ENCODE measurements at regions not wholly inside any gene's neighbourhood (a gene's known extent, or its start where the extent isn't known, plus 50 kb on each side); places are given as distances from the start of the nearest gene placed in this dataset.
"Not testable (repeated sequence)": the region's sequence is repeated elsewhere in the genome, so short reads cannot be mapped to it uniquely, and the experiment has no call there.

DNA sequence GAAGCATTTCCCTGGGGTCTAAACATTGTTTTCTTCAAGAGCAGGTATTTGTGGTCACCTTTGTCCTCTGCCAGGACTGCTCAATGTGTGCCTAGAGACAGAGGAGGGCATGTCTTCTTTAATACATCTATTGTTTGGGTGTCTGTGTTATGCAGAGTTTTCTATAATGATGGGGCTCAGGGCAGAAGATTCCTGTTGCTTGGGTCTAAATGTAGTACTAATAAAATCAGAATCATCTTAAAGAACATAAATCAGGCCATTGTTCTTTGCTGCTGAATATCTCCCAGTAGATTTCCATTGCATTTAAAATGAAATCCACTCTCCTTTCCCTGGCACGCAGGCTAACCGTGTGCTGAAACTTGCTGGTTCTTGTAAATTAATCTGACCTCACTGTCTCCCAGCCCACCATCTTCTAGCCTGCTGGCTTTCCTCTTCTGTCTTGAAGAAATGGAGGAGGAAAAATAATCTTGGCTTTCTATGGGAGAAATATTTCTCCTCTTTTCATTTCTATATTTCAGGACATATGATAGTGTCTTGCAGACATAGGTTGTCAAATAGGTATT, 1396.8 kb downstream of the GATA3 start:
- DNase-seq: no peak

DNA sequence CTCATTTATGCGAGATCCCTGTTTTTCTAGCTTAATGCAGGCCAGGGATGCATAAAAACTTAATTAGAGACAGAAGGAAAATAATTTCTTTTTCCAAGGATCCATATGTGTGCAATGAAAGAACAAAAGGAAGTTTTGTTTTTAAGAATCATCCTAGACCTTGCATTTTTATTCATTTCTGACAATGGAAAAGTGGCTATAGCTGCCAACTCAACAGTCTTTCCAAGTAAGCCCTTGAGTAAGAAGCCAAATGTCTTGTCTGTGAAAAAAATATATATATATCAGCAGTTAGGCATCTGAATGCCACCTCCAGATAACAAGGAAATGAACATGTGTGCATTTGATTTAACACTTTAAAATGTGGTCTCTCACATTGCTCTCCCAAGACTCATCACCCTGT, 1397.6 kb downstream of the GATA3 start:
- no peak for DNase-seq

DNA sequence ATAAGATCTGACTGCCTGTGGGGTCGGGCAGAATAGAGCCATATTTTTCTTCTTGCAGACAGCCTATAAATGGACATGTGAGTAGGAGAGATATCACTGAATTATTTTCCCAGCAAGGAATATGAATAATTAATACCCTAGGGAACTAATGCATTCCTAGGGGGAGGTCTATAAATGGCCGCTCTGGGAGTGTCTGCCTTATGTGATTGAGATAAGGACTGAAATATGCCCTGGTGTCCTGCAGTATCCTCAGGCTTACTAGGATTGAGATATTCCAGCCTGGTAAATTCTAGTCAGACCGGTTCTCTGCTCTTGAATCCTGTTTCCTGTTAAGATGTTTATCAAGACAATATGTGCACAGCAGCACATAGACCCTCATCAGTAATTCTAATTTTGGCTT, 1399.4 kb downstream of the GATA3 start:
- not testable (repeated sequence) for DNase-seq

DNA sequence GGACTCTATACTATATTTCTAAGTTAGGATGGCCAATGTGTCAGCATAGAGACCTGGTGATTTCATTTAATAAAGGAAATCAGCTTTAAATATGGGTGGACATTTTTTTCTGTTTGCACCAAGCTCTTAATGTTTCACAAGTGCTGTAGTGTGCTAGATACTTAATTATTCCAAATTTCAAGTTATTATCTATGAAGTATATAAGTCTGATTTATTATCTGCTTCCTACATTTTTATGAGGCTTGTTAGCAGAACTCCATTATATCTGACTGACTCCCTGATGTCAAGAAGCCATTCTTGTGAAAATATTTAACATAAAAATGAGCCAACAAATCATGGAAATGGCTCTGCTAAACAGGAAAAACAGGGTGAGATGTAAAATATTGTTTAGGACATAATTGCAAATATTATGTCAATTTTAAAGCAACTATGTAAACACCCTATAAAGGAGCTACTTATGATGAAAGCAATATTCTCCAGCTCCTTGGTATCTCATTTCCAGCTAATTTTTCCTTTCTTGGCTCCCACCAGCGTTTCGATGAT, 1415.2 kb downstream of the GATA3 start:
- no peak for DNase-seq

DNA sequence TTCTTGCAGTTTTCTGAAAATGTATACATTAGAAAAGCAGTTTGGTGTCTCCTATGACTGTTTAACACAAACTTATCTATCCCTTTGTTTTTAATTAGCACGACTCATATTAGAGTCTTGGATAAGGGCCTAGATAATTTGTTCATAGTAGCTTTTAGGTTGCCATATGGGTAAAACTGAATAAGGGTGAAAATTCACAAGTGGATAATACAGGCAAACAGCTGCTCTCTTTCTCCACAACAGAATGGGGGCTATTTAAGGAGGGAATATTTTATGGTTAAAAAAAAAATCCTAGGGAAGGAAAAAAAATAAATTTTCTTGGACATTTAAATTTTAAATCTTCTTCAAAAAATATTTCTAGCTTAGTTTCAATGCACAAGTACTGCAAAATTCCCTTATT, 1416.1 kb downstream of the GATA3 start:
- no peak for DNase-seq

DNA sequence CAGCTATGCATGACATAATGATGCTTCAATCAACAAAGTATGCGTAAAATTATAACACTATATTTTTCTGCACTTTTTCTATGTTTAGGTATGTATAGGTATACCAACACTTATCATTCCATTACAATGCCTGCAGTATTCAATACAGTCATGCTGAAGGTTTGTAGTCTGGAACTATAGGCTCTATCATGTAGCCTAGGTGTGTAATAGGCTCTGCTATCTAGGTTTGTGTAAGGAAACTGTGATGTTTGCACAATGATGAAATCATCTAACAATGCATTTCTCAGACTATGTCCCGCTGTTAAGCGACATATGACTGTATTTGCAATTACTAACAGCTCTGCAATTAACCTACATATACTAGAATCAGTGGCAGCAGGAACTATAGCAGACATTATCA, 1447.5 kb downstream of the GATA3 start:
- no peak for DNase-seq

DNA sequence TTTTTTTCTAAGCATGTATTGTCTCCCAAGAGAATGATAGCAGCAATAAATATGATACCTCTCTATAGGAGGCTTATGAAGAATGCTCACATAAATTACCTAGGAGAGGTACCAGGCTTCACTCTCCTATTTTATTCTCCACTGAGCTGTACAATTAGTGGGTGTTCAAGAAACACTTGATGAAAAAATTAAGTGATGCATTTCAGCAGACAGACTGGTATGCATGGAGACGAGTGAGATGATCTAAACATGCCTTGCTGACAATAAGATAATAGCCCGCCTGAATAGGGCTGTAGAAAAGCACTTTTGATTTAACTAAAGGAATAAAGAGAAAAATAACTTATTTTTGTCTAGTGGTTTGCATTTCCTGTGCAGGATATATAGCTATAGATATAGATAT, 1449.7 kb downstream of the GATA3 start:
- DNase-seq: no peak

DNA sequence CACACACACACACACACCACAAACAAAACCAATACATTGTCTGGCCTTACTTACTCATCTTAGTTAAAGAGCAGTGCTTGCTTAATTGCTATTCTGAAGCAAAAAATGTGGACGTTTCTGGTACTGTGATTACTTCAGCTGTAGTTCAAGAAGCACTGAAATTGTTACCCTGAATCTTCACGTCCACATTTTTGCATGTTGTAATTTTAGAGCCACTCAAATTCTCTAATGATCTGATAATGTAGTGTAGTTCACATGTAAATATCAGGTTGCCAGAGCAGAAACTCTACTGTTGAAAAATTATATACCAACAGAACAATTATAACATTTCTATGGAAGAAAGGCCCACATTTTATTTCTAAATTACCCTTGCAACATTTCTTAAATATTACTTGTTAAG, 1451.1 kb downstream of the GATA3 start:
- no peak for DNase-seq

DNA sequence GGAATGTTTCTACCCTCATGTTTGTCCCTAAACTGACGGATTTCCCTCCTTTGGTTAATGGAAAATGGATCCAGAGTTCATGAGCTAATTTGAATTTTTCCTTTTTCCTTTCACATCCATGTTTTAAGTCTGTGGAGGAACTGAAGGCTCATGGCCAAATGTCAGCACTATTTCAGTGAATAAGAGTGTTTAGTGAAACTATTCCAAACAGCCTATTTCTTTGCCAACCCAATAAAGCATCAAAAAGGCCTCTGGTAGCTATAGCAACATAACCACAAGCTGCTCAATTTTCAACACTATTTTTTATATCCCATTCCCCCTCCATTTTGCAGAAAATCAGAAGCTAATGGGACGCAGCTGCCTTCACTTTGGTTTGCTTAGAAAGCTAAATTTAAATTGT, 1454.1 kb downstream of the GATA3 start:
- peak in 4 of 58 donors; percentile 1 to 39 (median 22) for DNase-seq

DNA sequence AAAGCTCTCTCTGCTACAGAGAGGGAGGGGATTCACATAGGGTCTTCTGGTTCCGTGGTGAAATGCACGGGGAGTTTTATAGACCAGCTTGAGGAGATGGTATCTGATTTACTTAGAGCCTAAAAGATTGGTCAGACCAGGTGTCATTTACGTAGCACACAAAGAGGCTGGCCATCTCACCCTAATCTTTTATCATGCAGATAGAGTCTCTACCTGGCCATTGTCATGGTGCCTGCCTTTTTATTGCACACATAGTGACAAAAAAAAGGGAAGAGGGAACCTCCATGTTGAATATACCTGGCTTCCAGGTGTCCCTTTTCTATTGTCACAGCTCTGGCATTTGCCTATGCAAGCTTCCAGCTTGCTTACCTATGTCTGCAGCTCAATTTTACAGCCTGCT, 1456.1 kb downstream of the GATA3 start:
- DNase-seq: no peak

DNA sequence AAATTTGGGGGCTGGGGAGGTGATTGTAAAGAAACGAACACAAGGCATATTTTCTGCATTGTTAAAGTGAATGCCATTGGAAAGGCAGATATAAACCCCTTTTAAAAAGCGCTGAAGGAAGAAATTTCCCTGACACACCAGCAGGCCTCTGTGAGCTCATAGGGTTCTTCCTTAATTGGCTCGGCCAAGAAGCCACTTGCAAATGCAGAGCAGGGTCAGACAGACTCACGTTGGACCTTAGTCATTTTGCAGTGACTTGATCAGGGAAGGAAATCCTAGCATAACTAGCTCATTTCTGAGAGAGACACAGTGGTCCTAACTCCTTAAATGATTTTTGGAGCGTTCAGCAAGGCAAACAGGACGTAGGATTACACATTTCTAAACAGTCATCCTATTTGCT, 1461.4 kb downstream of the GATA3 start:
- DNase-seq: no peak

DNA sequence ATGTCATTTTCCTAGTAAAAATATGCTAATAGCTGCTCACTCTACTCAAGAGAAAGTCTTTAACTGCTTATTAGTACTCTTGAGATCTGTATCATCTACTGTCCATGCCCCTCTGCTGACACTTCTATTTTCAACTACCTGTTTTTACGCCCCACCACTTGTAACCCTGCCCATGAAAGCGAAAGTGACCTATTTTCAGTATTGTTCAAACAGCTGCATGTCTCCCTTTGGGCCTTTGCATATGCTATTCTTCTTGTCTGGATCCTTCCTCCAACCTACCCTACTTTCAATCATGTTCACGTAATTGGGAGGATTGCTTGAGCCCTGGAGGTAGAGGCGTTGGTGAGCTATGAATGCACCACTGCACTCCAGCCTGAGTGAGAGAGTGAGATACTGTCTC, 1481.3 kb downstream of the GATA3 start:
- DNase-seq: no peak

DNA sequence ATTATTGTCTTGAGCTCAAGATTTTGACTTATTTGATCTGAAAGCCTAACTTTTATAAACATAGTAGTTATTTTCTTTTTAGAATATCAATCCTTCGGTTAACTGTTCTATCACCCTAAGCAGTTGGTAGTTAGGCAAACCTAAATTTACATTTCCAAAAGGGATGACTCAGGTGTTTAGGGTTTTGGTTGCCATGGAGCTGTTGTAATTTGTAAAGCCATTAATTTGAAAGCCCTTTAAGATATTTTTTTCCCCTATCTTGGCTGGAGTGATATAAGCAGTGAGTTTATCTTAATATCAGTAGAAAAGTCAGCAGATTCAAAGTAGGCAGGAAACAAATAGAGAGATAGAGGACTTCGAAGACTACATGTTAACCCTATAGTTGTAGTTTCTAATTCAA, 1472.6 kb upstream of the CELF2 start:
- no peak for DNase-seq

DNA sequence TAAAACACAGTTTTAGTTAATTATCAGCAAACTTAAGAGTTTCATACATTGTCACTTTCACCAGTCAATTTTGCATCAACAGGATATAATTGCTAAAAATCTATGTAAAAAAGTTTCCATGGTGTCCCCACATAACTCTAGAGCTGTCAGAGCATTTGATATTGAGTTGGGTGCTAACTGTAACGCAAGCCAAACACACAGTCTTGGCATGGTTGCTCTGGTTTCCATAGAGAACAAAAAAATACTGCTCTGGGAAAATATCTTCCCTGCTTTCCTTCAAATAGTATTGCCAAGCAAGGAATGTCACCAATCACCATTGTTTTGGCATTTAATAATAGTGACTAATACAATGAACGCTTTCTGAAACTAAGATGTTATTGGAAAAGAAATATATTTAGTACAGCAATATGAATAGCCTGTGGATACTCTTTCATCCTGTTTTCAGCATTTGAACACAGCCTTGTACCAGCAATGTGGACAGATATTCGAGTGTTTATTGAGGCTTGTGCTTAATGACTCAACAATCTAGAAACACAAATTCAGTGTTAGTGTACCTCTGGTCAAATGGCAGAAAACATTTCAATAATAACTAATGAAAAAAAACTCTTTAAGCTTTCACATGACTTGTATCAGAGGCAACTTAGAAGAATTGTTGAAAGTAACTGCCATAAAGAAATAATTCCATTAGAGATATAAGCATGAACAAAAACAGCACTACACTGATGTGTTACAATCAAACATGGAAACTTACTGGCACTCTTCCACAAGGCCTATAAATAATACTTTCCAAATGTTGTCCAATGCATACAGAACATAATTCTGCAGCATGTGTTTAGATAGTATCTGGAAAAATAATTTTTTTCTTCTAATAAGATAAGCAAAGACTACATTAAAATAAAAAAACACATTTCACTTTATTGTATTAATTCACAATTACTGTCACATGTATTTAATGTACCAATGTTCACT, 1469.5 kb upstream of the CELF2 start:
- peak in 3 of 58 donors; percentile 1 to 18 (median 9) for DNase-seq

DNA sequence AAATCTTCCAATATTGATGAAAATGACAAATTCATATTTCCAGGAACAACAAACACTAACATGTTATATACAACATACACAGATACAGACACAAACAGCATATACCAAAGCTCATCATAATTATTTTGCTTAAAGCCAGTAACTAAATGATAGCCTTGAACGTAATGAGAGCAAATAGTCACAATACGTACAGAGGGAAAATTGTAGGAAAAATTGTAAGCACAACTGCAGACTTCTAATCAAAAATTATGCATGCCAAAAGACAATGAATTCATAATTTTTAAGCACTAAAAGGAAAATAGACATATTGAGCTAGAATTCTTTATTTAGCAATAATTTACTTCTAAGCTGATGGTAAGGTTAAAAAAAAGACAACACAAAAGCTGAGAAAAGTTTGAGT, 1466.9 kb upstream of the CELF2 start:
- no peak for DNase-seq

DNA sequence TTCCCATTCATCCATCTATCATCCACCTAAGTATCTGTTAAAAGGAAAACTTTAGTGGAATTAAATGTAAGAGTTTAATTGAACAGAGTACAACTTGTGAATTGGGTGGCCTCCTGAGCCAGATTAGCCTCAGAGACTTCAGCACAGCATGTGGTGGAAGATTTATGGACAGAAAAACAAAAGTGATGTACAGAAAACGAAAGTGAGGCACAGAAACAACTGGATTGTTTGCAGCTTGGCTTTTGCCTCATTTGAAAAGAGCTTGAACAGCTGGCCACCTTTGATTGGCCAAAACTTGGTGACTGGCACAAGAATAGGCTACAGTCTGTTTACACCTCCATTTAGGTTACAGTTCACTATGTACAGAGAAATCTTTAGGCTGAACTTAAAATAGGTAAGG, 1463.4 kb upstream of the CELF2 start:
- DNase-seq: no peak

DNA sequence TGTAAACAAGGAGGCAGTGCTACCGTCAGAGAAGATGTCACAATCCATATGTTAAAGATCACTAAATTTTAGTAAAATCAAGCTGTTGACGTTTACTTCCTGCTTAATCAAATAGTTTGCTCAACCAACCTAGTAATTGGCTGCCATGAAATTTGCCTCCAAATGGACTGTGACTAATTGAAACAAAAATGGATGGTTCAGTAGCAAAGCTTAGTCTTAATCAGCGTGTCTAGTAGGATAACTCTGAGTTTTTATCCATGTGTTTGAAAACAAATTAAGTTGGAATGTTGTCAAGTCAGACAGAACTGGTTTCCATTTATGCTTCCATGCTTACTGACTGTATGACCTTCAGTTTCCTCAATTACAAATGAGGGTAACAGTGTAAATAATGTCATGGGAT, 1456.7 kb upstream of the CELF2 start:
- DNase-seq: no peak

DNA sequence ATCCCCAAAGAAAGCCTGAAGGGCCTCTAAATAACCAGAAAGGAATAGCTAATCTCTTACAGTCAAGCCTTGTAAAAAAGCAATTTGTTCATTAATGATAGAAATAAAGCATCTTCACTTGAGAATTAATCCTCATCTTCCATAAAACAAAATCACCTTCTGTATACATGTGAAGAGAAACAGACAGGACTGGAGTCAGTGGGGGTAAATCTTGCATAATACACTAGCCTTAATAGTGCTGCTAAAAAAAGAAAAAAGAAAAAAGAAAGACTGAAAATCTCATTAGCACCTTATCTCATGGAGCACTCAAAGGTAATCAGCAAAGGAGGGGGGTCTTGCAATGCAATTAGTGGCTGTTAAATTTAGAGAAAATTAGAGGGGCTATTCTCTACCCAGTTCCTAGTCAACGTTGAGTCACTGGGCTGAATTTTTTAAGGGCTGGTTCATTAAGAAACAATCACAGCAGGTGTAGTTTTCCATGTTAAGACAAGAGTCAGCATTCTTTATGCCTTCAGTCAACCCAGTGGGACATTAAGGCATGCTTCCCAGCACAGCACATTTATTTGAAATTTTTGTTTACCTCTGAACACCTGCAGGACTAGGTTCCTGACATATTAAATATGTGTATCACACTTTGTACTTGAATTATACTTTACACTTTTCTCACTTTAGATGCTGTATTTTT, 1455.7 kb upstream of the CELF2 start:
- no peak for DNase-seq

DNA sequence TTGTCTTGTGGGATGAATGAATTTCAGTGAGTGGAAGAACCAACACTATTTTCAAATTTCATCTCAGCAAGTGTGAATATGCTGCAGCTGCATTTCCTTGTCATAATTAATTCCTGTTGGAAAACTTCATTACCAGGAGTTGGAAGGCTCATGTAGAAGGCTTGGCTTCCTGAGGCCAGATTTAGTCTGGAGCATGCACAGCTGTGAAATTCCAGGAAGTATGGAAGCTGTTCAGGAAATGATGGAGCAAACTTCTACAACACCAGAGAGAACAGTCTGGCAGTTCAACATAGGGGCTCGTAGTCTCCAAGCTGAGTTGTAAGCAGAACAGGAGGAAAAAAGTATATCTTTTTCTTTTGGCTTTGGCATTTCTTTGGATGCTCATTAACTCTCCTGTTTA, 1439.9 kb upstream of the CELF2 start:
- DNase-seq: no peak

DNA sequence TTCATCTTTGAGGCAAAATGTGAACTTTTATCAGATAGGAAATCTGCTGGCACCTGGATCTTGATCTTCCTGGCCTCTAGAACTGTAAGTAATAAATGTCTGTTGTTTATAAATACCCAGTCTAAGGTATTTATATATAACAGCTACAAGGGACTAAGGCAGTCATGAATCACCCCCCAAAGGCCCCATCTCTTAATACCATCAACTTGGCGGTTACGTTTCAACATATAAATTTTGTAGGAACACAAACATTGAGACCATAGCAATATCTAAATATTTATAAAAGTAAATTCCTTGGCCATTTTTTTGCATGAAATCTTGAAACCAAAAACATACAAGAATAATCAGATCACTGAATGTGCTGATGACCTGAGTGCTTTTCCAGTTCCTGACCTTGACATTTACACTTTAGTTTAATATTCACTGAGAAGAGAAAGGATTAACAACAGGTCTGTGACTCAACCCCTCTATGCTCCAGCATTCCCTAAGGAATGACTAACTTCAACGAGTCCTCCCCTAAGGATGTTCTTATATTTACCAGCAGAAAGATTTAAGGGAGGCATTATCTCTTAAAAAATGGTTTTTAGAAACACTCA, 1438.5 kb upstream of the CELF2 start:
- DNase-seq: no peak

DNA sequence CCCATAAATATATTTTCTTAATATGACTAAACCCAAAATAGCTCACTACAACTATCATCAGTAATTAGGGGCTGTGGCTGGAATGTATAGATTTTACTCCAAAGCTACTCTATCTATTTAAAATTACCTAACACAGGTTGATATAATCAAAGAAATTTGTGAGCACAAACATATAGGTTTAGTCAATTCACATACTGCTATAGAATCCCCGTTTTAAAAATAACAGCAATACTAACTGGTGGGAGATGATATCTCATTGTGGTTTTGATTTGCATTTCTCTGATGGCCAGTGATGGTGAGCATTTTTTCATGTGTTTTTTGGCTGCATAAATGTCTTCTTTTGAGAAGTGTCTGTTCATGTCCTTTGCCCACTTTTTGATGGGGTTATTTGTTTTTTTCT, 1434.9 kb upstream of the CELF2 start:
- not testable (repeated sequence) for DNase-seq
